IMR-90 (cell line): ENCODE measurements at regions not wholly inside any gene's neighbourhood (a gene's known extent, or its start where the extent isn't known, plus 50 kb on each side); places are given as distances from the start of the nearest gene placed in this dataset.

Experiments
- ATAC-seq: fragments of 200-7000 bp; cut with Tn5 transposase; 2 replicates; pipeline ENCODE4 v1.9.1; 2020; ENCODE audit warnings: low read depth, mild to moderate bottlenecking, moderate library complexity
- BruUV-seq: library from RNA; stranded (reverse); fragments of 400-500 nt; replicated peaks from 2 replicates; lab custom pipeline; 2021; lab: Mats Ljungman, UMichigan
- CTCF ChIA-PET: fragments of 300-600 bp; formaldehyde crosslinking; extraction: SDS; loops from one replicate; lab custom pipeline; 2021; ENCODE audit warnings: antibody characterized with exemption; lab: Yijun Ruan, JAX
- POLR2A ChIA-PET: fragments of 300-600 bp; sonication (Branson Sonifier 250); formaldehyde crosslinking; loops from one replicate; lab custom pipeline; 2022; ENCODE audit warnings: antibody characterized with exemption; ENCODE audit not compliant: unreplicated experiment; lab: Charles Lee
- DNase-seq: peaks from one replicate; pipeline ENCODE4 v3.0.0; 2013
- H2AFZ ChIP-seq: replicated peaks from 2 replicates; pipeline ENCODE3; 2013; ENCODE audit warnings: low read length, mild to moderate bottlenecking; ENCODE audit not compliant: poor library complexity
- H2AK5ac ChIP-seq: 2 replicates; pipeline ENCODE4 v1.6.1; 2013; ENCODE audit warnings: low read depth, low read length, inconsistent platforms
- H2AK9ac ChIP-seq: replicated peaks from 2 replicates; pipeline ENCODE3; 2013; ENCODE audit warnings: mild to moderate bottlenecking, low read depth, low read length, moderate library complexity; ENCODE audit not compliant: poor library complexity
- H2BK120ac ChIP-seq: 2 replicates; pipeline ENCODE4 v1.6.1; 2013; ENCODE audit warnings: low read depth, low read length, inconsistent platforms
- H2BK15ac ChIP-seq: 3 replicates; pipeline ENCODE4 v1.6.1; 2013; ENCODE audit warnings: low read depth, low read length, inconsistent platforms
- H2BK20ac ChIP-seq: 2 replicates; pipeline ENCODE4 v1.6.1; 2013; ENCODE audit warnings: low read depth, mild to moderate bottlenecking, inconsistent platforms, low read length, moderate library complexity
- H2BK5ac ChIP-seq: 2 replicates; pipeline ENCODE4 v1.6.1; 2013; ENCODE audit warnings: mild to moderate bottlenecking, low read depth, low read length, inconsistent platforms; ENCODE audit not compliant: poor library complexity, severe bottlenecking
- H3K14ac ChIP-seq: replicated peaks from 2 replicates; pipeline ENCODE4 v1.6.1; 2013; ENCODE audit warnings: low read depth, low read length, inconsistent platforms
- H3K18ac ChIP-seq: 2 replicates; pipeline ENCODE4 v1.6.1; 2013; ENCODE audit warnings: low read depth, low read length, control low read depth
- H3K23ac ChIP-seq: 2 replicates; pipeline ENCODE4 v1.6.1; 2013; ENCODE audit warnings: low read depth, low read length, inconsistent platforms
- H3K27ac ChIP-seq: 2 replicates; pipeline ENCODE4 v1.5.1; 2013; ENCODE audit warnings: mild to moderate bottlenecking, control low read depth, low read length; ENCODE audit not compliant: insufficient read depth
- H3K27me3 ChIP-seq: 2 replicates; pipeline ENCODE4 v1.6.1; 2013; ENCODE audit warnings: low read length; ENCODE audit not compliant: control insufficient read depth, insufficient read depth
- H3K36me3 ChIP-seq: 2 replicates; pipeline ENCODE4 v1.6.1; 2013; ENCODE audit warnings: low read length, mixed read lengths; ENCODE audit not compliant: control insufficient read depth, insufficient read depth
- H3K4ac ChIP-seq: 2 replicates; pipeline ENCODE4 v1.6.1; 2013; ENCODE audit warnings: low read depth, low read length, inconsistent platforms
- H3K4me1 ChIP-seq: 2 replicates; pipeline ENCODE4 v1.6.1; 2013; ENCODE audit warnings: low read length, mixed read lengths; ENCODE audit not compliant: control insufficient read depth, insufficient read depth
- H3K4me2 ChIP-seq: 2 replicates; pipeline ENCODE4 v1.6.1; 2013; ENCODE audit warnings: low read depth, mild to moderate bottlenecking, control low read depth, low read length, moderate library complexity
- H3K4me3 ChIP-seq: 2 replicates; pipeline ENCODE4 v1.5.1; 2013; ENCODE audit warnings: low read depth, mild to moderate bottlenecking, control low read depth, low read length, moderate library complexity; ENCODE audit not compliant: insufficient read depth
- H3K56ac ChIP-seq: 2 replicates; pipeline ENCODE4 v1.6.1; 2013; ENCODE audit warnings: low read length, inconsistent platforms; ENCODE audit not compliant: insufficient read depth; ENCODE audit errors: extremely low read depth
- H3K79me1 ChIP-seq, 2 experiments: 2 replicates each; pipeline ENCODE4 v1.6.1; 2013; ENCODE audit warnings: low read length in 2 of 2, inconsistent platforms in 1 of 2, low read depth in 1 of 2
- H3K9ac ChIP-seq: 2 replicates; pipeline ENCODE4 v1.6.1; 2013; ENCODE audit warnings: low read depth, low read length, control low read depth
- H3K9me1 ChIP-seq: 2 replicates; pipeline ENCODE4 v1.6.1; 2013; ENCODE audit warnings: low read length, inconsistent platforms; ENCODE audit not compliant: insufficient read depth
- H3K9me3 ChIP-seq: 2 replicates; pipeline ENCODE4 v1.6.1; 2013; ENCODE audit warnings: low read length; ENCODE audit not compliant: control insufficient read depth, insufficient read depth
- H4K20me1 ChIP-seq: 2 replicates; pipeline ENCODE4 v1.6.1; 2013; ENCODE audit warnings: low read length, inconsistent platforms; ENCODE audit not compliant: insufficient read depth
- H4K5ac ChIP-seq: 2 replicates; pipeline ENCODE4 v1.6.1; 2013; ENCODE audit warnings: mild to moderate bottlenecking, low read depth, low read length, control low read depth
- H4K8ac ChIP-seq, 2 experiments: 2 replicates each; pipeline ENCODE4 v1.6.1; 2013; ENCODE audit warnings: low read depth in 2 of 2, low read length in 2 of 2, control low read depth in 1 of 2, inconsistent platforms in 1 of 2
- H4K91ac ChIP-seq: 2 replicates; pipeline ENCODE4 v1.6.1; 2013; ENCODE audit warnings: low read depth, low read length, inconsistent platforms; ENCODE audit not compliant: insufficient read depth
- CEBPB ChIP-seq: IDR thresholded peaks from 2 replicates; pipeline ENCODE4 v1.6.1; 2012; ENCODE audit warnings: low read depth, low read length, improper control_type of control experiment
- RFX5 ChIP-seq: IDR thresholded peaks from 2 replicates; pipeline ENCODE4 v1.8.0; 2012; ENCODE audit warnings: low read depth, mild to moderate bottlenecking, low read length, moderate library complexity
- WGBS, 2 experiments: methylation state at CpG; one replicate each; pipeline versions ENCODE4 v1.1.5 to v1.1.7; 2013; ENCODE audit warnings: missing lambda C conversion rate in 2 of 2; ENCODE audit not compliant: insufficient read length in 1 of 2; ENCODE audit errors: extremely low coverage in 2 of 2; 5-methylcytosine and 5-hydroxymethylcytosine counted together
- dilution Hi-C: fragments of 300-500 bp; cut with HindIII; formaldehyde crosslinking; loops from one replicate; pipeline ENCODE4 v1.14.3; 2018; ENCODE audit warnings: low sequenced_read_pairs; ENCODE audit not compliant: unreplicated experiment
- in situ Hi-C: fragments of 300-500 bp; cut with MboI; formaldehyde crosslinking; loops from 3 replicates; pipeline ENCODE4 v1.14.3; 2019; ENCODE audit warnings: low sequenced_read_pairs, inconsistent platforms, mixed read lengths
- intact Hi-C: fragments of 100-400 bp; cut with micrococcal nuclease; formaldehyde crosslinking; loops from 2 replicates; pipeline ENCODE4 v1.10.0; 2022

DNA sequence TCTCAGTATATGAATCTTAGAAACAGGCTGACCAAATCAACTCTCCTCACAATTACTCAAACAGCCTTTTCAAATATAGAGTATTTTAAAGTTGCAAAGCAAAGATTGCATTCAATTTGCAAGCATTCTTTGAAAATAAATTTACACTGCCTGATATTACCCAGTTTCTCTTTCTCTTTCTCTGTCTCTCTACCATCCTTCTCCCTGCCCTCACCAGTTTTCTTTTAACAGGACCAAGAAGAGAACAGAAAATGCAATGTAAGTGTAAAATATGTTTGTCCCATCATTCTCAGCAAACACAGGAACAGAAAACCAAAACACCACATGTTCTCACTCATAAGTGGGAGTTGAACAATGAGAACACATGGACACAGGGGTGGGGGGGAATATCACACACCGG is 520.3 kb upstream of the USP15 start:
- Histone ChIP-seq H3K27ac (no peak overlapping the region), H2BK20ac (no peak overlapping the region), H3K4ac (no peak overlapping the region), H3K9ac (no peak overlapping the region), H3K18ac (no peak overlapping the region), H3K9me1 (no peaks in the 10 kb centered on the region), H3K27me3 (no peaks in the 10 kb centered on the region), H4K91ac (no peak overlapping the region), H4K20me1 (no peaks in the 10 kb centered on the region), H4K5ac (no peak overlapping the region), H2BK120ac (no peak overlapping the region), H3K23ac (no peak overlapping the region), H2AK5ac (no peak overlapping the region), H3K56ac (no peak overlapping the region), H2AFZ (no peak overlapping the region), H3K14ac (no peak overlapping the region), H4K8ac (no peak overlapping the region), H3K4me1 (no peaks in the 10 kb centered on the region), H2BK5ac (no peak overlapping the region), H2BK15ac (no peak overlapping the region), H3K9me3 (peaks cover 2% of the 10 kb centered on the region; the same call in 1 of the 2 replicates), H3K79me1 (no peaks in the 10 kb centered on the region), H3K36me3 (no peaks in the 10 kb centered on the region), H3K4me3 (no peak overlapping the region), H2AK9ac (no peak overlapping the region), H3K4me2 (no peak overlapping the region)
- CTCF ChIA-PET, result no interaction called here
- POLR2A ChIA-PET, result no interaction called here
- intact Hi-C loops, result no loop called here
- no CpG with 5 or more reads among the region's 1 CpG for WGBS, 2 experiments
- no TSS peak for BruUV-seq
- in situ Hi-C loops, result no loop called here
- TF ChIP-seq CEBPB, result no peak
- TF ChIP-seq RFX5, result no peak
- ATAC-seq, result no peak
- dilution Hi-C loops, result no loop called here
- DNase-seq, result no peak
